Liver (tissue), 8 donors: ENCODE measurements at regions not wholly inside any gene's neighbourhood (a gene's known extent, or its start where the extent isn't known, plus 50 kb on each side); places are given as distances from the start of the nearest gene placed in this dataset.

ENCODE experiments used
- DNase-seq: peaks from one replicate; pipeline ENCODE4 v3.0.0-alpha.2; 2017; ENCODE audit warnings: low spot score
- H3K27ac ChIP-seq, 2 donors: one replicate each; pipeline ENCODE4 v1.7.0; 2013; ENCODE audit warnings: inconsistent platforms in 2 of 2, low read length in 2 of 2, control low read depth in 1 of 2, low read depth in 1 of 2, mild to moderate bottlenecking in 1 of 2
- H3K27me3 ChIP-seq, 4 donors: one replicate each; pipeline versions ENCODE4 v1.6.1 to v1.7.0; 2013; ENCODE audit warnings: low read length in 3 of 4, inconsistent platforms in 1 of 4, mild to moderate bottlenecking in 1 of 4, moderate library complexity in 1 of 4; ENCODE audit not compliant: control insufficient read depth in 4 of 4, insufficient read depth in 4 of 4
- H3K36me3 ChIP-seq, 4 donors: one replicate each; pipeline versions ENCODE4 v1.6.1 to v1.7.0; 2013; ENCODE audit warnings: low read length in 3 of 4, mild to moderate bottlenecking in 3 of 4, low read depth in 1 of 4, moderate library complexity in 1 of 4; ENCODE audit not compliant: control insufficient read depth in 4 of 4, insufficient read depth in 3 of 4
- H3K4me1 ChIP-seq, 4 donors: one replicate each; pipeline versions ENCODE4 v1.6.1 to v1.7.0; 2013; ENCODE audit warnings: low read length in 3 of 4, mild to moderate bottlenecking in 3 of 4, moderate library complexity in 1 of 4; ENCODE audit not compliant: control insufficient read depth in 4 of 4, insufficient read depth in 4 of 4
- H3K4me3 ChIP-seq, 3 donors: one replicate each; pipeline versions ENCODE4 v1.6.1 to v1.7.0; 2013; ENCODE audit warnings: low read length in 3 of 3, control low read depth in 1 of 3, low read depth in 1 of 3, mild to moderate bottlenecking in 1 of 3
- H3K9ac ChIP-seq, 2 donors: one replicate each; pipeline ENCODE4 v1.7.0; 2013; ENCODE audit warnings: low read length in 2 of 2, mild to moderate bottlenecking in 2 of 2, moderate library complexity in 2 of 2, control low read depth in 1 of 2, low read depth in 1 of 2
- H3K9me3 ChIP-seq, 4 donors: one replicate each; pipeline versions ENCODE4 v1.6.1 to v1.7.0; 2013; ENCODE audit warnings: low read length in 3 of 4; ENCODE audit not compliant: control insufficient read depth in 4 of 4
- FOXA1 ChIP-seq: IDR thresholded peaks from 2 replicates; pipeline ENCODE4 v1.6.1; 2016; ENCODE audit warnings: antibody characterized with exemption
- GABPA ChIP-seq, 2 donors: IDR thresholded peaks in 1 of 2; conservative IDR thresholded peaks in 1 of 2; 2 replicates each; pipeline ENCODE4 v1.6.1; 2016; ENCODE audit warnings: antibody characterized with exemption in 2 of 2, mild to moderate bottlenecking in 1 of 2, moderate library complexity in 1 of 2
- HNF4A ChIP-seq, 2 donors: conservative IDR thresholded peaks; 2 replicates each; pipeline ENCODE4 v1.6.1; 2016; ENCODE audit warnings: antibody characterized with exemption in 2 of 2, mild to moderate bottlenecking in 2 of 2
- HNF4G ChIP-seq: IDR thresholded peaks from 2 replicates; pipeline ENCODE4 v1.6.1; 2016; ENCODE audit warnings: antibody characterized with exemption
- JUND ChIP-seq, 2 donors: IDR thresholded peaks; 2 replicates each; pipeline ENCODE4 v1.6.1; 2016; ENCODE audit warnings: antibody characterized with exemption in 2 of 2
- RAD21 ChIP-seq, 2 donors: IDR thresholded peaks; 2 replicates each; pipeline ENCODE4 v1.6.1; 2016; ENCODE audit warnings: antibody characterized with exemption in 2 of 2, mild to moderate bottlenecking in 2 of 2
- RXRA ChIP-seq, 2 donors: IDR thresholded peaks; 2 replicates each; pipeline ENCODE4 v1.6.1; 2017 to 2018; ENCODE audit warnings: antibody characterized with exemption in 2 of 2, mild to moderate bottlenecking in 1 of 2
- SP1 ChIP-seq: IDR thresholded peaks from 2 replicates; pipeline ENCODE4 v1.6.1; 2018; ENCODE audit warnings: antibody characterized with exemption, mild to moderate bottlenecking
- TAF1 ChIP-seq: conservative IDR thresholded peaks from 2 replicates; pipeline ENCODE4 v1.6.1; 2016; ENCODE audit warnings: antibody characterized with exemption, mild to moderate bottlenecking
- YY1 ChIP-seq: IDR thresholded peaks from 2 replicates; pipeline ENCODE4 v1.6.1; 2016; ENCODE audit warnings: antibody characterized with exemption, mild to moderate bottlenecking
- ZBTB33 ChIP-seq: IDR thresholded peaks from 2 replicates; pipeline ENCODE4 v1.6.1; 2016; ENCODE audit warnings: antibody characterized with exemption
- WGBS: extraction: QIAGEN DNeasy Blood & Tissue Kit; methylation state at CpG from one replicate; pipeline ENCODE4 v1.1.7; 2013; 5-methylcytosine and 5-hydroxymethylcytosine counted together
- TF ChIP-seq, protein P1 (sequence below): IDR thresholded peaks from 2 replicates; pipeline ENCODE4 v1.6.1; 2016; ENCODE audit warnings: antibody characterized with exemption
- TF ChIP-seq, protein P2 (sequence below): IDR thresholded peaks from 2 replicates; pipeline ENCODE4 v1.6.1; 2016; ENCODE audit warnings: antibody characterized with exemption
- TF ChIP-seq, protein P3 (sequence below): IDR thresholded peaks from 2 replicates; pipeline ENCODE4 v1.6.1; 2016; ENCODE audit warnings: antibody characterized with exemption, mild to moderate bottlenecking
- TF ChIP-seq, protein P4 (sequence below): fragments of 150-350 bp; IDR thresholded peaks from 2 replicates; pipeline ENCODE4 v1.5.1; 2017; ENCODE audit warnings: improper control_type of control experiment, low read depth, low read length; ENCODE audit not compliant: missing input control
- donor health status: healthy.
- donor health status: healthy.
- donor health status: healthy.
- donor health status: healthy.
- donor health status: healthy.

DNA sequence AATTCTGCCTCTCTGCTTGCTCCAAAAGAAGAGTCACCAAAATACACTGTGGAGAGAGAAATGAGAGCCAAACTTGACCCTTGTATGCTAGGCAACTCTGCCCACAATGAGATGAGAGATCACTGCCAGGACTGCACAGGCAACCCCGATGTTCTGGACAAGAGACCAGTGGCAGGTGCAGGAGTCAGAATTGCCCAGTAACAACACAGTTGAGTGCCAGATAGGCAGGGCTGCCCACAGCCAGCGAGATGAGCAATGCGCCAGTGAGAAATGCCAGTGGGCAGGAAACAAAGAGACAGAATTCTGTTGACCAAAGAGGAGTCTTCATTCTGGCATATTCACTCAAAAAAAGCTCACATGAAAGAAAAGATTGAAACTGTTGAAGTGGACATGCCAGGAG, 570.7 kb downstream of the CAAP1 start:
- Histone ChIP-seq H3K27ac (no peak overlapping the region), H3K4me1 (no peaks in the 10 kb centered on the region), H3K9ac (no peak overlapping the region), H3K4me3 (no peak overlapping the region), H3K9me3 (no peaks in the 10 kb centered on the region), H3K36me3 (no peaks in the 10 kb centered on the region), H3K27me3 (peaks cover 0 to 5% (median under 1%) of the 10 kb centered on the region in 4 donors)
- WGBS, result 82% methylated on average over 3 of the region's 3 CpGs
- no peak for TF ChIP-seq RXRA (IDR thresholded peaks at IDR 0.05)
- TF ChIP-seq, protein P1, sequence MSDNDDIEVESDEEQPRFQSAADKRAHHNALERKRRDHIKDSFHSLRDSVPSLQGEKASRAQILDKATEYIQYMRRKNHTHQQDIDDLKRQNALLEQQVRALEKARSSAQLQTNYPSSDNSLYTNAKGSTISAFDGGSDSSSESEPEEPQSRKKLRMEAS, result no peak
- TF ChIP-seq, protein P2, sequence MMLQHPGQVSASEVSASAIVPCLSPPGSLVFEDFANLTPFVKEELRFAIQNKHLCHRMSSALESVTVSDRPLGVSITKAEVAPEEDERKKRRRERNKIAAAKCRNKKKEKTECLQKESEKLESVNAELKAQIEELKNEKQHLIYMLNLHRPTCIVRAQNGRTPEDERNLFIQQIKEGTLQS, result no peak
- TF ChIP-seq FOXA1, result no peak
- TF ChIP-seq, protein P3, sequence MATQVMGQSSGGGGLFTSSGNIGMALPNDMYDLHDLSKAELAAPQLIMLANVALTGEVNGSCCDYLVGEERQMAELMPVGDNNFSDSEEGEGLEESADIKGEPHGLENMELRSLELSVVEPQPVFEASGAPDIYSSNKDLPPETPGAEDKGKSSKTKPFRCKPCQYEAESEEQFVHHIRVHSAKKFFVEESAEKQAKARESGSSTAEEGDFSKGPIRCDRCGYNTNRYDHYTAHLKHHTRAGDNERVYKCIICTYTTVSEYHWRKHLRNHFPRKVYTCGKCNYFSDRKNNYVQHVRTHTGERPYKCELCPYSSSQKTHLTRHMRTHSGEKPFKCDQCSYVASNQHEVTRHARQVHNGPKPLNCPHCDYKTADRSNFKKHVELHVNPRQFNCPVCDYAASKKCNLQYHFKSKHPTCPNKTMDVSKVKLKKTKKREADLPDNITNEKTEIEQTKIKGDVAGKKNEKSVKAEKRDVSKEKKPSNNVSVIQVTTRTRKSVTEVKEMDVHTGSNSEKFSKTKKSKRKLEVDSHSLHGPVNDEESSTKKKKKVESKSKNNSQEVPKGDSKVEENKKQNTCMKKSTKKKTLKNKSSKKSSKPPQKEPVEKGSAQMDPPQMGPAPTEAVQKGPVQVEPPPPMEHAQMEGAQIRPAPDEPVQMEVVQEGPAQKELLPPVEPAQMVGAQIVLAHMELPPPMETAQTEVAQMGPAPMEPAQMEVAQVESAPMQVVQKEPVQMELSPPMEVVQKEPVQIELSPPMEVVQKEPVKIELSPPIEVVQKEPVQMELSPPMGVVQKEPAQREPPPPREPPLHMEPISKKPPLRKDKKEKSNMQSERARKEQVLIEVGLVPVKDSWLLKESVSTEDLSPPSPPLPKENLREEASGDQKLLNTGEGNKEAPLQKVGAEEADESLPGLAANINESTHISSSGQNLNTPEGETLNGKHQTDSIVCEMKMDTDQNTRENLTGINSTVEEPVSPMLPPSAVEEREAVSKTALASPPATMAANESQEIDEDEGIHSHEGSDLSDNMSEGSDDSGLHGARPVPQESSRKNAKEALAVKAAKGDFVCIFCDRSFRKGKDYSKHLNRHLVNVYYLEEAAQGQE, result no peak
- no peak for TF ChIP-seq HNF4G
- TF ChIP-seq YY1, result no peak
- TF ChIP-seq JUND (IDR thresholded peaks at IDR 0.05), result no peak
- TF ChIP-seq GABPA (IDR thresholded peaks at IDR 0.05 in 1 of 2, conservative IDR thresholded peaks at IDR 0.05 in 1 of 2), result no peak
- no peak for TF ChIP-seq ZBTB33
- TF ChIP-seq RAD21 (IDR thresholded peaks at IDR 0.05), result no peak
- no peak for TF ChIP-seq TAF1
- TF ChIP-seq, protein P4, sequence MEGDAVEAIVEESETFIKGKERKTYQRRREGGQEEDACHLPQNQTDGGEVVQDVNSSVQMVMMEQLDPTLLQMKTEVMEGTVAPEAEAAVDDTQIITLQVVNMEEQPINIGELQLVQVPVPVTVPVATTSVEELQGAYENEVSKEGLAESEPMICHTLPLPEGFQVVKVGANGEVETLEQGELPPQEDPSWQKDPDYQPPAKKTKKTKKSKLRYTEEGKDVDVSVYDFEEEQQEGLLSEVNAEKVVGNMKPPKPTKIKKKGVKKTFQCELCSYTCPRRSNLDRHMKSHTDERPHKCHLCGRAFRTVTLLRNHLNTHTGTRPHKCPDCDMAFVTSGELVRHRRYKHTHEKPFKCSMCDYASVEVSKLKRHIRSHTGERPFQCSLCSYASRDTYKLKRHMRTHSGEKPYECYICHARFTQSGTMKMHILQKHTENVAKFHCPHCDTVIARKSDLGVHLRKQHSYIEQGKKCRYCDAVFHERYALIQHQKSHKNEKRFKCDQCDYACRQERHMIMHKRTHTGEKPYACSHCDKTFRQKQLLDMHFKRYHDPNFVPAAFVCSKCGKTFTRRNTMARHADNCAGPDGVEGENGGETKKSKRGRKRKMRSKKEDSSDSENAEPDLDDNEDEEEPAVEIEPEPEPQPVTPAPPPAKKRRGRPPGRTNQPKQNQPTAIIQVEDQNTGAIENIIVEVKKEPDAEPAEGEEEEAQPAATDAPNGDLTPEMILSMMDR, result no peak
- TF ChIP-seq HNF4A (conservative IDR thresholded peaks at IDR 0.05), result no peak
- DNase-seq, result no peak

GRCh38 chr9:26319859-26320258, 572.7 kb downstream of the CAAP1 start:
- Histone ChIP-seq H3K9ac (no peak overlapping the region), H3K27ac (no peak overlapping the region), H3K4me1 (no peaks in the 10 kb centered on the region), H3K36me3 (no peaks in the 10 kb centered on the region), H3K4me3 (no peak overlapping the region), H3K9me3 (no peaks in the 10 kb centered on the region), H3K27me3 (peaks cover 0 to 7% (median under 1%) of the 10 kb centered on the region in 4 donors)
- DNase-seq, result no peak
- 65% methylated on average over 3 of the region's 3 CpGs for WGBS
- no peak for TF ChIP-seq SP1
- no peak for TF ChIP-seq JUND (IDR thresholded peaks at IDR 0.05)
- no peak for TF ChIP-seq RAD21 (IDR thresholded peaks at IDR 0.05)
- TF ChIP-seq, protein P4, result no peak
- TF ChIP-seq, protein P2, result no peak
- TF ChIP-seq, protein P3, result no peak
- no peak for TF ChIP-seq RXRA (IDR thresholded peaks at IDR 0.05)
- no peak for TF ChIP-seq FOXA1
- no peak for TF ChIP-seq YY1
